ENCODE measurements at regions not wholly inside any gene's neighbourhood (a gene's known extent, or its start where the extent isn't known, plus 50 kb on each side); places are given as distances from the start of the nearest gene placed in this dataset.

GRCh38 chr3:103494011-103494410, 1059.2 kb downstream of the ZPLD1 start:
- TF ChIP-seq ZNF274 (IDR thresholded peaks at IDR 0.05; ENCODE audit: low read depth, low read length) = no peak
- no peak for TF ChIP-seq YY1 (IDR thresholded peaks at IDR 0.05; ENCODE audit: insufficient read depth, insufficient read length)
- no peak for TF ChIP-seq SUZ12 (IDR thresholded peaks at IDR 0.05; ENCODE audit: extremely low read depth, insufficient read depth, insufficient read length)
